SK-N-SH treated with all-trans-retinoic acid at 6 μM for 48 hours (cell line): ENCODE measurements at regions not wholly inside any gene's neighbourhood (a gene's known extent, or its start where the extent isn't known, plus 50 kb on each side); places are given as distances from the start of the nearest gene placed in this dataset.

ENCODE experiments used
- ATAC-seq: fragments of 200-7000 bp; cut with Tn5 transposase; 3 replicates; pipeline ENCODE4 v1.9.1; 2020; ENCODE audit warnings: mild to moderate bottlenecking, moderate library complexity
- ARNTL ChIP-seq: fragments of 450-650 bp; formaldehyde crosslinking; IDR thresholded peaks from 2 replicates; pipeline ENCODE4 v1.5.0; 2020; ENCODE audit warnings: low read depth, mild to moderate bottlenecking, moderate library complexity, borderline replicate concordance
- BACH2 ChIP-seq: fragments of 250-450 bp; sonication (Bioruptor Pico); IDR thresholded peaks from 2 replicates; pipeline ENCODE4 v1.9.0; 2021; ENCODE audit warnings: mild to moderate bottlenecking, borderline replicate concordance
- CSDC2 ChIP-seq: fragments of 250-450 bp; sonication (Bioruptor Pico); IDR thresholded peaks from 2 replicates; pipeline ENCODE4 v1.5.0; 2020; ENCODE audit warnings: mild to moderate bottlenecking, moderate library complexity
- GLIS3 ChIP-seq: fragments of 250-450 bp; sonication (Bioruptor Pico); IDR thresholded peaks from 2 replicates; pipeline ENCODE4 v1.5.0; 2020; ENCODE audit warnings: mild to moderate bottlenecking, moderate library complexity
- ISL1 ChIP-seq: fragments of 250-450 bp; sonication (Bioruptor Pico); IDR thresholded peaks from 2 replicates; pipeline ENCODE4 v2.1.2; 2022; ENCODE audit warnings: mild to moderate bottlenecking, moderate library complexity
- OSR1 ChIP-seq: fragments of 250-450 bp; sonication (Bioruptor Pico); IDR thresholded peaks from 2 replicates; pipeline ENCODE4 v1.8.0; 2022; ENCODE audit warnings: moderate library complexity, mild to moderate bottlenecking, inconsistent platforms
- PPARA ChIP-seq: fragments of 250-450 bp; sonication (Bioruptor Pico); IDR thresholded peaks from 2 replicates; pipeline ENCODE4 v1.5.0; 2020; ENCODE audit warnings: mild to moderate bottlenecking, borderline replicate concordance
- RARB ChIP-seq: fragments of 250-450 bp; sonication (Bioruptor Pico); IDR thresholded peaks from 2 replicates; pipeline ENCODE4 v1.8.0; 2021; ENCODE audit warnings: mild to moderate bottlenecking, moderate library complexity
- SNAI2 ChIP-seq: fragments of 250-450 bp; sonication (Bioruptor Pico); IDR thresholded peaks from 2 replicates; pipeline ENCODE4 v1.5.0; 2020; ENCODE audit warnings: mild to moderate bottlenecking, moderate library complexity
- TCF4 ChIP-seq: fragments of 250-450 bp; sonication (Bioruptor Pico); IDR thresholded peaks from 2 replicates; pipeline ENCODE4 v1.8.0; 2021; ENCODE audit warnings: mild to moderate bottlenecking, moderate library complexity, borderline replicate concordance
- TOX ChIP-seq: fragments of 250-450 bp; sonication (Bioruptor Pico); IDR thresholded peaks from 2 replicates; pipeline ENCODE4 v1.8.0; 2021; ENCODE audit warnings: mild to moderate bottlenecking, moderate library complexity, borderline replicate concordance
- ZC3H10 ChIP-seq: fragments of 250-450 bp; sonication (Bioruptor Pico); IDR thresholded peaks from 2 replicates; pipeline ENCODE4 v1.5.1; 2021; ENCODE audit warnings: mild to moderate bottlenecking, moderate library complexity
- ZFP3 ChIP-seq: fragments of 250-450 bp; sonication (Bioruptor Pico); IDR thresholded peaks from 2 replicates; pipeline ENCODE4 v1.5.0; 2020; ENCODE audit warnings: mild to moderate bottlenecking, moderate library complexity
- ZNF70 ChIP-seq: fragments of 450-650 bp; formaldehyde crosslinking; IDR thresholded peaks from 2 replicates; pipeline ENCODE4 v1.5.0; 2020; ENCODE audit warnings: mild to moderate bottlenecking, moderate library complexity
- ZNF8 ChIP-seq: fragments of 450-650 bp; formaldehyde crosslinking; IDR thresholded peaks from 2 replicates; pipeline ENCODE4 v1.5.0; 2020; ENCODE audit warnings: mild to moderate bottlenecking, moderate library complexity
- TF ChIP-seq, protein P1 (sequence below): fragments of 250-450 bp; sonication (Bioruptor Pico); IDR thresholded peaks from 2 replicates; pipeline ENCODE4 v1.5.0; 2020; ENCODE audit warnings: mild to moderate bottlenecking, moderate library complexity
- TF ChIP-seq, protein P2 (sequence below): fragments of 250-450 bp; sonication (Bioruptor Pico); IDR thresholded peaks from 2 replicates; pipeline ENCODE4 v1.8.0; 2020; ENCODE audit warnings: mild to moderate bottlenecking, moderate library complexity, borderline replicate concordance
- TF ChIP-seq, protein P3 (sequence below): fragments of 250-450 bp; sonication (Bioruptor Pico); IDR thresholded peaks from 2 replicates; pipeline ENCODE4 v1.5.1; 2020; ENCODE audit warnings: low read depth, mild to moderate bottlenecking, moderate library complexity
- TF ChIP-seq, protein P4 (sequence below): fragments of 250-450 bp; sonication (Bioruptor Pico); IDR thresholded peaks from 2 replicates; pipeline ENCODE4 v1.8.0; 2021; ENCODE audit warnings: low read depth, mild to moderate bottlenecking, moderate library complexity, borderline replicate concordance

DNA sequence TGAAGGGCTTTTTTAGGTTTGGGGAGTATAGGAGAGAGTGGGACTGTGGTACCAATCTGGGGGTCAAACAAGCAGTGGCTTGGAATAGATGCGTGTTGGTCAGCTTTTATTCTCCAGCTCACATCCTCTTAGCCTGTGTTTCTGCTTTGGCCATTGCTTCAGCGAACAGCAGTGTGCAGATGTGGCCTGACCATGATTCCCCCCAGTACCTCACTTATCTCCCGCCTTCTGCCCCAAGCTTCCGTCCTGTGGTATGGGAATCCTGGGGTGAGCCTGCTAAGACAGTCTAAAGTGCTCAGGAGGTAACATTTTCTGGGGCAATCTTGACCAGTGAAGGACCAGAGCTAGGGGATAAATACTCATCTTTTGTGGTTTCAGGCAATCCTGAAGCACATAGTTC is 84.9 kb upstream of the TNP1 start:
- ATAC-seq = no peak
- no peak for TF ChIP-seq TOX (CRISPR knock-in tag)
- TF ChIP-seq SNAI2 (CRISPR knock-in tag) = no peak
- TF ChIP-seq, protein P1, sequence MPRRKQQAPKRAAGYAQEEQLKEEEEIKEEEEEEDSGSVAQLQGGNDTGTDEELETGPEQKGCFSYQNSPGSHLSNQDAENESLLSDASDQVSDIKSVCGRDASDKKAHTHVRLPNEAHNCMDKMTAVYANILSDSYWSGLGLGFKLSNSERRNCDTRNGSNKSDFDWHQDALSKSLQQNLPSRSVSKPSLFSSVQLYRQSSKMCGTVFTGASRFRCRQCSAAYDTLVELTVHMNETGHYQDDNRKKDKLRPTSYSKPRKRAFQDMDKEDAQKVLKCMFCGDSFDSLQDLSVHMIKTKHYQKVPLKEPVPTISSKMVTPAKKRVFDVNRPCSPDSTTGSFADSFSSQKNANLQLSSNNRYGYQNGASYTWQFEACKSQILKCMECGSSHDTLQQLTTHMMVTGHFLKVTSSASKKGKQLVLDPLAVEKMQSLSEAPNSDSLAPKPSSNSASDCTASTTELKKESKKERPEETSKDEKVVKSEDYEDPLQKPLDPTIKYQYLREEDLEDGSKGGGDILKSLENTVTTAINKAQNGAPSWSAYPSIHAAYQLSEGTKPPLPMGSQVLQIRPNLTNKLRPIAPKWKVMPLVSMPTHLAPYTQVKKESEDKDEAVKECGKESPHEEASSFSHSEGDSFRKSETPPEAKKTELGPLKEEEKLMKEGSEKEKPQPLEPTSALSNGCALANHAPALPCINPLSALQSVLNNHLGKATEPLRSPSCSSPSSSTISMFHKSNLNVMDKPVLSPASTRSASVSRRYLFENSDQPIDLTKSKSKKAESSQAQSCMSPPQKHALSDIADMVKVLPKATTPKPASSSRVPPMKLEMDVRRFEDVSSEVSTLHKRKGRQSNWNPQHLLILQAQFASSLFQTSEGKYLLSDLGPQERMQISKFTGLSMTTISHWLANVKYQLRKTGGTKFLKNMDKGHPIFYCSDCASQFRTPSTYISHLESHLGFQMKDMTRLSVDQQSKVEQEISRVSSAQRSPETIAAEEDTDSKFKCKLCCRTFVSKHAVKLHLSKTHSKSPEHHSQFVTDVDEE (CRISPR knock-in tag) = no peak
- TF ChIP-seq PPARA (CRISPR knock-in tag) = no peak
- TF ChIP-seq RARB (CRISPR knock-in tag) = no peak
- no peak for TF ChIP-seq OSR1
- TF ChIP-seq, protein P2, sequence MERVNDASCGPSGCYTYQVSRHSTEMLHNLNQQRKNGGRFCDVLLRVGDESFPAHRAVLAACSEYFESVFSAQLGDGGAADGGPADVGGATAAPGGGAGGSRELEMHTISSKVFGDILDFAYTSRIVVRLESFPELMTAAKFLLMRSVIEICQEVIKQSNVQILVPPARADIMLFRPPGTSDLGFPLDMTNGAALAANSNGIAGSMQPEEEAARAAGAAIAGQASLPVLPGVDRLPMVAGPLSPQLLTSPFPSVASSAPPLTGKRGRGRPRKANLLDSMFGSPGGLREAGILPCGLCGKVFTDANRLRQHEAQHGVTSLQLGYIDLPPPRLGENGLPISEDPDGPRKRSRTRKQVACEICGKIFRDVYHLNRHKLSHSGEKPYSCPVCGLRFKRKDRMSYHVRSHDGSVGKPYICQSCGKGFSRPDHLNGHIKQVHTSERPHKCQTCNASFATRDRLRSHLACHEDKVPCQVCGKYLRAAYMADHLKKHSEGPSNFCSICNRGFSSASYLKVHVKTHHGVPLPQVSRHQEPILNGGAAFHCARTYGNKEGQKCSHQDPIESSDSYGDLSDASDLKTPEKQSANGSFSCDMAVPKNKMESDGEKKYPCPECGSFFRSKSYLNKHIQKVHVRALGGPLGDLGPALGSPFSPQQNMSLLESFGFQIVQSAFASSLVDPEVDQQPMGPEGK (CRISPR knock-in tag) = no peak
- TF ChIP-seq ISL1 (CRISPR knock-in tag) = no peak
- TF ChIP-seq CSDC2 = no peak

DNA sequence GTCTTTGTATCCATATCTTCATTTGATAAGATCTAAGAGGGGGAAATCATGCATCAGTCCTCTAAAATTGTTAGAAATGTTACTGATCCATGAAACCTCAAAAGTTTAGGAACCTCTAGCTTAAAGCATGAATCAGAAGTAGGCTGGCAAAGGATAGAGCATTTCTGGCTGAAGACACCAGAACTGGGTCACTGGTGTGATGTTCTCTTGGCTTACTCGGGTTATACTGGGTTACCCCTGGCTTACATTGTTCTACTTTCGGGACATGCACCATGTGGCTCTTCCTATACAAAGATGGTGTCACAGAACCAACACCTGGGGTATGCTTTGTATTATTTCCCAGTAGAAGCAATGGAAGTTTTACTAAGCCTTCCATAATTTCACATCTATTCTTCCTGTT is 83.2 kb upstream of the TNP1 start:
- TF ChIP-seq ZNF8 (CRISPR knock-in tag) (no peak), ISL1 (CRISPR knock-in tag) (no peak), ZC3H10 (CRISPR knock-in tag) (no peak), TCF4 (no peak), ZFP3 (CRISPR knock-in tag) (no peak), RARB (CRISPR knock-in tag) (no peak), ARNTL (CRISPR knock-in tag) (no peak), SNAI2 (CRISPR knock-in tag) (no peak)
- TF ChIP-seq, protein P2 (CRISPR knock-in tag) = no peak
- ATAC-seq = no peak

DNA sequence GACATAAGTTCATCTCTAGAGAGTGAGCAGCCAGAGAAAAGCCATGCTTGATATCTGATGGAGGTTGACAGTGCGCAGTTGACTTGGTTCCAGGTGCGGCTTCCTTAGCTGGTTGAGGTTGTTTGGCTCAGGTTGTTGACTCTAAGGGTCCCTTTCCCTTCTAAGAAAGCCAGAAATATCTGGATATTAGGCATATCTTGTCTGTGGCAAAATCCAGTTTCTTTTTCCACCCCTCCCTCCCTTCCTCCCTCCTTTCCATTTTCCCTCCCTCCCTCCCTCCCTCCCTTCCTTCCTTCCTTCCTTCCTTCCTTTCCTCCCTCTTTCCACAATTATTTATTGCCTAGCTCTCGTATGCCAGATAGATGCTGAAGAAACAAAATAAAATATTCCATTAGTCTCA is 82.6 kb upstream of the TNP1 start:
- TF ChIP-seq TCF4 = no peak
- TF ChIP-seq GLIS3 = no peak
- no peak for TF ChIP-seq ARNTL (CRISPR knock-in tag)
- no peak for TF ChIP-seq TOX (CRISPR knock-in tag)
- TF ChIP-seq, protein P3, sequence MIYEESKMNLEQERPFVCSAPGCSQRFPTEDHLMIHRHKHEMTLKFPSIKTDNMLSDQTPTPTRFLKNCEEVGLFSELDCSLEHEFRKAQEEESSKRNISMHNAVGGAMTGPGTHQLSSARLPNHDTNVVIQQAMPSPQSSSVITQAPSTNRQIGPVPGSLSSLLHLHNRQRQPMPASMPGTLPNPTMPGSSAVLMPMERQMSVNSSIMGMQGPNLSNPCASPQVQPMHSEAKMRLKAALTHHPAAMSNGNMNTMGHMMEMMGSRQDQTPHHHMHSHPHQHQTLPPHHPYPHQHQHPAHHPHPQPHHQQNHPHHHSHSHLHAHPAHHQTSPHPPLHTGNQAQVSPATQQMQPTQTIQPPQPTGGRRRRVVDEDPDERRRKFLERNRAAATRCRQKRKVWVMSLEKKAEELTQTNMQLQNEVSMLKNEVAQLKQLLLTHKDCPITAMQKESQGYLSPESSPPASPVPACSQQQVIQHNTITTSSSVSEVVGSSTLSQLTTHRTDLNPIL (CRISPR knock-in tag) = no peak
- TF ChIP-seq OSR1 = no peak
- TF ChIP-seq, all 23 proteins: peak for 0
- no peak for ATAC-seq

DNA sequence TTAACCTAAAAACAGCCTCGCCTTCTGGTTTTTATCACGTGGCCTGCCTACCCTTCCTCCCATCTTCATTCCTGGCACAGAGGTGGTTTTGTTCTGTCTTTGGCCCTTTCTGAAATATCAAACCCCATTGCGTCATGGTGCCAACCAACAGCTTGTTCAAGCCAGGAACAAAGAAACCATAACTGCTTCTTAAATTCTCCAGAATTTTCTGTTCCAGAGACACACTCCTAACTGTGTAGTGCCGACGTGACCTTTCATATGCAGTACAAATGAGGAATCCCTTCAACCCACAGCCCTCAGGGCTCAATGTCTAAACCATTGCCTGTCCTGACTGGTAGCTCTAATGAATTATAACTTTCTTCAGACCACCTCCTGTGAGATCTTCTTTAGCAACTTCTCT is 82.2 kb upstream of the TNP1 start:
- no peak for ATAC-seq

More for the DNA sequence above, 82.2 kb upstream of the TNP1 start:
- no peak for TF ChIP-seq BACH2 (CRISPR knock-in tag)
- no peak for TF ChIP-seq SNAI2 (CRISPR knock-in tag)
- no peak for TF ChIP-seq ZFP3 (CRISPR knock-in tag)
- no peak for TF ChIP-seq GLIS3
- TF ChIP-seq ISL1 (CRISPR knock-in tag) = no peak
- TF ChIP-seq ARNTL (CRISPR knock-in tag) = no peak
- TF ChIP-seq ZNF70 = no peak
- TF ChIP-seq, protein P4, sequence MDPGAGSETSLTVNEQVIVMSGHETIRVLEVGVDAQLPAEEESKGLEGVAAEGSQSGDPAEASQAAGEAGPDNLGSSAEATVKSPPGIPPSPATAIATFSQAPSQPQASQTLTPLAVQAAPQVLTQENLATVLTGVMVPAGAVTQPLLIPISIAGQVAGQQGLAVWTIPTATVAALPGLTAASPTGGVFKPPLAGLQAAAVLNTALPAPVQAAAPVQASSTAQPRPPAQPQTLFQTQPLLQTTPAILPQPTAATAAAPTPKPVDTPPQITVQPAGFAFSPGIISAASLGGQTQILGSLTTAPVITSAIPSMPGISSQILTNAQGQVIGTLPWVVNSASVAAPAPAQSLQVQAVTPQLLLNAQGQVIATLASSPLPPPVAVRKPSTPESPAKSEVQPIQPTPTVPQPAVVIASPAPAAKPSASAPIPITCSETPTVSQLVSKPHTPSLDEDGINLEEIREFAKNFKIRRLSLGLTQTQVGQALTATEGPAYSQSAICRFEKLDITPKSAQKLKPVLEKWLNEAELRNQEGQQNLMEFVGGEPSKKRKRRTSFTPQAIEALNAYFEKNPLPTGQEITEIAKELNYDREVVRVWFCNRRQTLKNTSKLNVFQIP (CRISPR knock-in tag) = no peak
- TF ChIP-seq, protein P3 (CRISPR knock-in tag) = no peak
- TF ChIP-seq ZNF8 (CRISPR knock-in tag) = no peak
